ENCODE measurements at regions not wholly inside any gene's neighbourhood (a gene's known extent, or its start where the extent isn't known, plus 50 kb on each side); places are given as distances from the start of the nearest gene placed in this dataset.

- FAIRE-seq = no peak
Observed at GRCh38 chr9:87086221-87086818, 139.0 kb upstream of the GAS1 start.

- no peak for FAIRE-seq
Observed at GRCh38 chr9:87087197-87087596, 139.9 kb upstream of the GAS1 start.

- FAIRE-seq = no peak
Observed at GRCh38 chr9:87088192-87088591, 140.9 kb upstream of the GAS1 start.

- no peak for FAIRE-seq
Observed at GRCh38 chr9:87088621-87089365, 141.5 kb upstream of the GAS1 start.

GRCh38 chr9:87089506-87089905 lies 142.2 kb upstream of the GAS1 start:
- FAIRE-seq = no peak

- FAIRE-seq = no peak
Observed at GRCh38 chr9:87089929-87090328, 142.6 kb upstream of the GAS1 start.

- FAIRE-seq = no peak
Observed at GRCh38 chr9:87093777-87094176, 146.5 kb upstream of the GAS1 start.

GRCh38 chr9:87095951-87096350 lies 148.6 kb upstream of the GAS1 start:
- no peak for FAIRE-seq

GRCh38 chr9:87096506-87096905 lies 149.2 kb upstream of the GAS1 start:
- FAIRE-seq = no peak

GRCh38 chr9:87097238-87097637 lies 149.9 kb upstream of the GAS1 start:
- FAIRE-seq = no peak

- FAIRE-seq = no peak
Observed at GRCh38 chr9:87099407-87099806, 152.1 kb upstream of the GAS1 start.

- no peak for FAIRE-seq
Observed at GRCh38 chr9:87100001-87100400, 152.7 kb upstream of the GAS1 start.

- FAIRE-seq = no peak
Observed at GRCh38 chr9:87102126-87102525, 154.8 kb upstream of the GAS1 start.

GRCh38 chr9:87107072-87107471 lies 159.8 kb upstream of the GAS1 start:
- FAIRE-seq = no peak

- no peak for FAIRE-seq
Observed at GRCh38 chr9:87108661-87109060, 161.4 kb upstream of the GAS1 start.

- FAIRE-seq = no peak
Observed at GRCh38 chr9:87109231-87109631, 161.9 kb upstream of the GAS1 start.

GRCh38 chr9:87109851-87110250 lies 162.5 kb upstream of the GAS1 start:
- FAIRE-seq = no peak

- no peak for FAIRE-seq
Observed at GRCh38 chr9:87111010-87111409, 163.7 kb upstream of the GAS1 start.

GRCh38 chr9:87112656-87113055 lies 165.3 kb upstream of the GAS1 start:
- FAIRE-seq = no peak

GRCh38 chr9:87113874-87114273 lies 166.6 kb upstream of the GAS1 start:
- FAIRE-seq = no peak

GRCh38 chr9:87115785-87116184 lies 168.5 kb upstream of the GAS1 start:
- FAIRE-seq = no peak

GRCh38 chr9:87116492-87116891 lies 169.2 kb upstream of the GAS1 start:
- no peak for FAIRE-seq

- no peak for FAIRE-seq
Observed at GRCh38 chr9:87118594-87118993, 171.3 kb upstream of the GAS1 start.

GRCh38 chr9:87119328-87119881 lies 172.1 kb upstream of the GAS1 start:
- no peak for FAIRE-seq

- FAIRE-seq = no peak
Observed at GRCh38 chr9:87120610-87121009, 173.3 kb upstream of the GAS1 start.

Measured in islet of Langerhans (tissue), 1 donor.